H1 (cell line): ENCODE measurements at regions not wholly inside any gene's neighbourhood (a gene's known extent, or its start where the extent isn't known, plus 50 kb on each side); places are given as distances from the start of the nearest gene placed in this dataset.

ENCODE experiments used
- CHD1 ChIP-seq: IDR thresholded peaks from 2 replicates; pipeline ENCODE4 v1.6.1; 2012; ENCODE audit warnings: low read depth, low read length, improper control_type of control experiment
- CTBP2 ChIP-seq: IDR thresholded peaks from 2 replicates; pipeline ENCODE4 v1.7.0; 2011; ENCODE audit warnings: borderline replicate concordance, mild to moderate bottlenecking, moderate library complexity, mixed read lengths, low read length; ENCODE audit not compliant: insufficient read depth, insufficient read length
- GABPA ChIP-seq: IDR thresholded peaks from 2 replicates; pipeline ENCODE4 v1.6.1; 2011; ENCODE audit warnings: mild to moderate bottlenecking, low read length, moderate library complexity, borderline replicate concordance; ENCODE audit not compliant: insufficient read depth
- KDM1A ChIP-seq: fragments of 200-600, 300-600 bp; sonication (generic); IDR thresholded peaks from 2 replicates; pipeline ENCODE4 v1.7.1; 2016; ENCODE audit warnings: mild to moderate bottlenecking, low read length, borderline replicate concordance
- NRF1 ChIP-seq: IDR thresholded peaks from 2 replicates; pipeline ENCODE4 v1.6.1; 2011; ENCODE audit warnings: mild to moderate bottlenecking, low read depth, low read length, improper control_type of control experiment
- POU5F1 ChIP-seq: IDR thresholded peaks from 2 replicates; pipeline ENCODE4 v1.6.1; 2011; ENCODE audit warnings: low read depth, mild to moderate bottlenecking, low read length, moderate library complexity
- RFX5 ChIP-seq: IDR thresholded peaks from 2 replicates; pipeline ENCODE4 v1.6.1; 2011; ENCODE audit warnings: low read depth, low read length, improper control_type of control experiment, borderline replicate concordance
- SP2 ChIP-seq: IDR thresholded peaks from 2 replicates; pipeline ENCODE4 v1.6.1; 2012; ENCODE audit warnings: mild to moderate bottlenecking, low read length, inconsistent platforms
- TAF1 ChIP-seq: IDR thresholded peaks from 2 replicates; pipeline ENCODE4 v1.6.1; 2011; ENCODE audit warnings: mild to moderate bottlenecking, low read depth, low read length
- ZNF274 ChIP-seq: IDR thresholded peaks from 2 replicates; pipeline ENCODE4 v1.7.0; 2012; ENCODE audit warnings: low read length, borderline replicate concordance; ENCODE audit errors: extremely low read depth
- TF ChIP-seq, protein P1 (sequence below): fragments of 300-600 bp; sonication (generic); IDR thresholded peaks from 2 replicates; pipeline ENCODE4 v1.7.1; 2012; ENCODE audit warnings: low read length, moderate library complexity, mild to moderate bottlenecking, inconsistent platforms; ENCODE audit not compliant: insufficient replicate concordance
- TF ChIP-seq, protein P2 (sequence below): IDR thresholded peaks from 2 replicates; pipeline ENCODE4 v1.6.1; 2011; ENCODE audit warnings: low read depth, mild to moderate bottlenecking, low read length; ENCODE audit not compliant: insufficient read depth

DNA sequence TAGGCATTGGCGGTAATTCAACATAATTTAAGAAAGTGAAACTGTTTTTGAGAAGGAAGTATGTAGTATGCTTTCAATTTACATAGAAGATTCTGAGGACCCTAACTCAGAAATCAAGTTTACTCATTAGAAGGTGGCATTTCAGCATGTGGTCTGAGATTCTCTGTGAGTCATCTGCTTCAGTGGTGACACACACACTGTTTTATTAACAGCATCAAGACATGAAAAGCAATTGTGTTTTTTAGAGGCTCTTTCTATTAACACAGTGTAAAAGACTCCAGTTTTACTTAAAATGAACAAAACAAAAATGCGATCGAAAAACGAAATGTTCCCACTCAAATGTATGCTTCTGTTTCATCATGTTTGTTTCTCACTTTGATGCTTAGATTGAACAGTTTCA is 802.1 kb upstream of the SLITRK6 start (continued):
- TF ChIP-seq, protein P1, sequence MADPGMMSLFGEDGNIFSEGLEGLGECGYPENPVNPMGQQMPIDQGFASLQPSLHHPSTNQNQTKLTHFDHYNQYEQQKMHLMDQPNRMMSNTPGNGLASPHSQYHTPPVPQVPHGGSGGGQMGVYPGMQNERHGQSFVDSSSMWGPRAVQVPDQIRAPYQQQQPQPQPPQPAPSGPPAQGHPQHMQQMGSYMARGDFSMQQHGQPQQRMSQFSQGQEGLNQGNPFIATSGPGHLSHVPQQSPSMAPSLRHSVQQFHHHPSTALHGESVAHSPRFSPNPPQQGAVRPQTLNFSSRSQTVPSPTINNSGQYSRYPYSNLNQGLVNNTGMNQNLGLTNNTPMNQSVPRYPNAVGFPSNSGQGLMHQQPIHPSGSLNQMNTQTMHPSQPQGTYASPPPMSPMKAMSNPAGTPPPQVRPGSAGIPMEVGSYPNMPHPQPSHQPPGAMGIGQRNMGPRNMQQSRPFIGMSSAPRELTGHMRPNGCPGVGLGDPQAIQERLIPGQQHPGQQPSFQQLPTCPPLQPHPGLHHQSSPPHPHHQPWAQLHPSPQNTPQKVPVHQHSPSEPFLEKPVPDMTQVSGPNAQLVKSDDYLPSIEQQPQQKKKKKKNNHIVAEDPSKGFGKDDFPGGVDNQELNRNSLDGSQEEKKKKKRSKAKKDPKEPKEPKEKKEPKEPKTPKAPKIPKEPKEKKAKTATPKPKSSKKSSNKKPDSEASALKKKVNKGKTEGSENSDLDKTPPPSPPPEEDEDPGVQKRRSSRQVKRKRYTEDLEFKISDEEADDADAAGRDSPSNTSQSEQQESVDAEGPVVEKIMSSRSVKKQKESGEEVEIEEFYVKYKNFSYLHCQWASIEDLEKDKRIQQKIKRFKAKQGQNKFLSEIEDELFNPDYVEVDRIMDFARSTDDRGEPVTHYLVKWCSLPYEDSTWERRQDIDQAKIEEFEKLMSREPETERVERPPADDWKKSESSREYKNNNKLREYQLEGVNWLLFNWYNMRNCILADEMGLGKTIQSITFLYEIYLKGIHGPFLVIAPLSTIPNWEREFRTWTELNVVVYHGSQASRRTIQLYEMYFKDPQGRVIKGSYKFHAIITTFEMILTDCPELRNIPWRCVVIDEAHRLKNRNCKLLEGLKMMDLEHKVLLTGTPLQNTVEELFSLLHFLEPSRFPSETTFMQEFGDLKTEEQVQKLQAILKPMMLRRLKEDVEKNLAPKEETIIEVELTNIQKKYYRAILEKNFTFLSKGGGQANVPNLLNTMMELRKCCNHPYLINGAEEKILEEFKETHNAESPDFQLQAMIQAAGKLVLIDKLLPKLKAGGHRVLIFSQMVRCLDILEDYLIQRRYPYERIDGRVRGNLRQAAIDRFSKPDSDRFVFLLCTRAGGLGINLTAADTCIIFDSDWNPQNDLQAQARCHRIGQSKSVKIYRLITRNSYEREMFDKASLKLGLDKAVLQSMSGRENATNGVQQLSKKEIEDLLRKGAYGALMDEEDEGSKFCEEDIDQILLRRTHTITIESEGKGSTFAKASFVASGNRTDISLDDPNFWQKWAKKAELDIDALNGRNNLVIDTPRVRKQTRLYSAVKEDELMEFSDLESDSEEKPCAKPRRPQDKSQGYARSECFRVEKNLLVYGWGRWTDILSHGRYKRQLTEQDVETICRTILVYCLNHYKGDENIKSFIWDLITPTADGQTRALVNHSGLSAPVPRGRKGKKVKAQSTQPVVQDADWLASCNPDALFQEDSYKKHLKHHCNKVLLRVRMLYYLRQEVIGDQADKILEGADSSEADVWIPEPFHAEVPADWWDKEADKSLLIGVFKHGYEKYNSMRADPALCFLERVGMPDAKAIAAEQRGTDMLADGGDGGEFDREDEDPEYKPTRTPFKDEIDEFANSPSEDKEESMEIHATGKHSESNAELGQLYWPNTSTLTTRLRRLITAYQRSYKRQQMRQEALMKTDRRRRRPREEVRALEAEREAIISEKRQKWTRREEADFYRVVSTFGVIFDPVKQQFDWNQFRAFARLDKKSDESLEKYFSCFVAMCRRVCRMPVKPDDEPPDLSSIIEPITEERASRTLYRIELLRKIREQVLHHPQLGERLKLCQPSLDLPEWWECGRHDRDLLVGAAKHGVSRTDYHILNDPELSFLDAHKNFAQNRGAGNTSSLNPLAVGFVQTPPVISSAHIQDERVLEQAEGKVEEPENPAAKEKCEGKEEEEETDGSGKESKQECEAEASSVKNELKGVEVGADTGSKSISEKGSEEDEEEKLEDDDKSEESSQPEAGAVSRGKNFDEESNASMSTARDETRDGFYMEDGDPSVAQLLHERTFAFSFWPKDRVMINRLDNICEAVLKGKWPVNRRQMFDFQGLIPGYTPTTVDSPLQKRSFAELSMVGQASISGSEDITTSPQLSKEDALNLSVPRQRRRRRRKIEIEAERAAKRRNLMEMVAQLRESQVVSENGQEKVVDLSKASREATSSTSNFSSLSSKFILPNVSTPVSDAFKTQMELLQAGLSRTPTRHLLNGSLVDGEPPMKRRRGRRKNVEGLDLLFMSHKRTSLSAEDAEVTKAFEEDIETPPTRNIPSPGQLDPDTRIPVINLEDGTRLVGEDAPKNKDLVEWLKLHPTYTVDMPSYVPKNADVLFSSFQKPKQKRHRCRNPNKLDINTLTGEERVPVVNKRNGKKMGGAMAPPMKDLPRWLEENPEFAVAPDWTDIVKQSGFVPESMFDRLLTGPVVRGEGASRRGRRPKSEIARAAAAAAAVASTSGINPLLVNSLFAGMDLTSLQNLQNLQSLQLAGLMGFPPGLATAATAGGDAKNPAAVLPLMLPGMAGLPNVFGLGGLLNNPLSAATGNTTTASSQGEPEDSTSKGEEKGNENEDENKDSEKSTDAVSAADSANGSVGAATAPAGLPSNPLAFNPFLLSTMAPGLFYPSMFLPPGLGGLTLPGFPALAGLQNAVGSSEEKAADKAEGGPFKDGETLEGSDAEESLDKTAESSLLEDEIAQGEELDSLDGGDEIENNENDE: no peak
- no peak for TF ChIP-seq GABPA
- no peak for TF ChIP-seq POU5F1
- TF ChIP-seq, protein P2, sequence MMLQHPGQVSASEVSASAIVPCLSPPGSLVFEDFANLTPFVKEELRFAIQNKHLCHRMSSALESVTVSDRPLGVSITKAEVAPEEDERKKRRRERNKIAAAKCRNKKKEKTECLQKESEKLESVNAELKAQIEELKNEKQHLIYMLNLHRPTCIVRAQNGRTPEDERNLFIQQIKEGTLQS: no peak
- TF ChIP-seq NRF1: no peak
- no peak for TF ChIP-seq CTBP2
- TF ChIP-seq SP2: no peak
- TF ChIP-seq KDM1A: no peak
- no peak for TF ChIP-seq CHD1
- TF ChIP-seq ZNF274: no peak
- no peak for TF ChIP-seq RFX5
- TF ChIP-seq TAF1: no peak
